Ishikawa (cell line): ENCODE measurements at regions not wholly inside any gene's neighbourhood (a gene's known extent, or its start where the extent isn't known, plus 50 kb on each side); places are given as distances from the start of the nearest gene placed in this dataset.

ENCODE experiments used
- CEBPB ChIP-seq: IDR thresholded peaks from 2 replicates; pipeline ENCODE4 v1.6.1; 2012
- CREB1 ChIP-seq: IDR thresholded peaks from 2 replicates; pipeline ENCODE4 v1.6.1; 2012; ENCODE audit warnings: low read depth
- EGR1 ChIP-seq: IDR thresholded peaks from 2 replicates; pipeline ENCODE4 v1.6.1; 2012
- EP300 ChIP-seq: IDR thresholded peaks from 2 replicates; pipeline ENCODE4 v1.6.1; 2012; ENCODE audit warnings: borderline replicate concordance
- FOXM1 ChIP-seq: IDR thresholded peaks from 2 replicates; pipeline ENCODE4 v1.6.1; 2012; ENCODE audit warnings: low read depth, borderline replicate concordance
- MAX ChIP-seq: IDR thresholded peaks from 2 replicates; pipeline ENCODE4 v1.6.1; 2012
- NFIC ChIP-seq: IDR thresholded peaks from 2 replicates; pipeline ENCODE4 v1.6.1; 2012
- RAD21 ChIP-seq: IDR thresholded peaks from 2 replicates; pipeline ENCODE4 v1.6.1; 2012; ENCODE audit warnings: low read depth
- REST ChIP-seq: IDR thresholded peaks from 2 replicates; pipeline ENCODE4 v1.6.1; 2012; ENCODE audit warnings: low read depth, mild to moderate bottlenecking
- TAF1 ChIP-seq: IDR thresholded peaks from 2 replicates; pipeline ENCODE4 v1.6.1; 2012; ENCODE audit warnings: low read depth, mild to moderate bottlenecking
- TCF12 ChIP-seq: IDR thresholded peaks from 2 replicates; pipeline ENCODE4 v1.6.1; 2012; ENCODE audit warnings: low read depth
- TEAD4 ChIP-seq: IDR thresholded peaks from 2 replicates; pipeline ENCODE4 v1.6.1; 2012
- USF1 ChIP-seq: IDR thresholded peaks from 2 replicates; pipeline ENCODE4 v1.6.1; 2012
- YY1 ChIP-seq: IDR thresholded peaks from 2 replicates; pipeline ENCODE4 v1.6.1; 2012; ENCODE audit warnings: low read depth
- ZBTB7A ChIP-seq: IDR thresholded peaks from 2 replicates; pipeline ENCODE4 v1.6.1; 2012; ENCODE audit warnings: low read depth

- TF ChIP-seq TEAD4 = no peak
- no peak for TF ChIP-seq ZBTB7A
- no peak for TF ChIP-seq FOXM1
- TF ChIP-seq REST = no peak
- no peak for TF ChIP-seq NFIC
- no peak for TF ChIP-seq TAF1
- no peak for TF ChIP-seq MAX
Measured at GRCh38 chr4:141457653-141458052, 178.7 kb upstream of the IL15 start.

- TF ChIP-seq USF1 (no peak), ZBTB7A (no peak), NFIC (no peak), REST (no peak), YY1 (no peak), EGR1 (no peak), CEBPB (no peak), FOXM1 (no peak), MAX (no peak), TEAD4 (no peak)
Measured at GRCh38 chr4:141458501-141458900, 177.9 kb upstream of the IL15 start.

- TF ChIP-seq TCF12 = no peak
- no peak for TF ChIP-seq FOXM1
- TF ChIP-seq USF1 = no peak
- TF ChIP-seq NFIC = no peak
- no peak for TF ChIP-seq CREB1
- TF ChIP-seq TAF1 = no peak
- TF ChIP-seq RAD21 = no peak
- TF ChIP-seq REST = no peak
- no peak for TF ChIP-seq YY1
- TF ChIP-seq EP300 = no peak
- TF ChIP-seq MAX = no peak
Measured at GRCh38 chr4:141459020-141459419, 177.4 kb upstream of the IL15 start.

GRCh38 chr4:141462361-141462760 is 174.0 kb upstream of the IL15 start:
- no peak for TF ChIP-seq ZBTB7A
- no peak for TF ChIP-seq FOXM1
- no peak for TF ChIP-seq NFIC
- no peak for TF ChIP-seq TEAD4
- TF ChIP-seq EGR1 = no peak
- no peak for TF ChIP-seq TCF12
- TF ChIP-seq CREB1 = no peak
- TF ChIP-seq USF1 = no peak
- no peak for TF ChIP-seq YY1
- TF ChIP-seq CEBPB = no peak
- no peak for TF ChIP-seq TAF1
- no peak for TF ChIP-seq REST
- no peak for TF ChIP-seq EP300
- TF ChIP-seq RAD21 = no peak
- no peak for TF ChIP-seq MAX
